ENCODE measurements at regions not wholly inside any gene's neighbourhood (a gene's known extent, or its start where the extent isn't known, plus 50 kb on each side); places are given as distances from the start of the nearest gene placed in this dataset.
"Not testable (repeated sequence)": the region's sequence is repeated elsewhere in the genome, so short reads cannot be mapped to it uniquely, and the experiment has no call there.

DNA sequence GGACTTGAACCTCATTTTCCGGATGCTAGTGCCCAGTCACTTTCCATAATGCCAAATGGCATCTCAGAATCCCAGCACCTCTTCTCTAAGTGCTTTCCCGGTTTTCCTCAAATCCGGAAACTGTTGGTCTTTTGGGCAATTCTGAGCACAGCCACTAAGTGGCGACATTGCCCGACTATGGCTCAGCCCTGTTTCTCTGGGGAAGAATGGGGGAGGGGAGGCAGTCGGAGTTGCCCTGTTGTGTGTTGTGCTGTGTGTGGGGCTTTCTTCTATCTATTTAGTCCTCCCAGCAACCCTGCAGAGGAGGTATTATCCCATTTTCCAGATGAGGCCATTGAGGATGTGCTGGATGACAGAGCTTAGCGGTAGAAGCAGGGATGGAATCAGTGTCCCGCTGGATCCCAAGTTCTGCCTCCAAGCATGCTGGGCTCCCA lies 175.0 kb downstream of the FCRL5 start:
- intact Hi-C loops (cut with micrococcal nuclease; ENCODE audit: unreplicated experiment), result loop anchor here (1.0 to 10.0 kb wide), 3 partner anchors 113 to 748 kb away; a partner anchor contains a TSS
- H3K27me3 ChIP-seq (replicated peaks; ENCODE audit: insufficient read depth, low read depth, low read length, poor library complexity), result peaks cover 44% of the 10 kb centered on the region
- peak; percentile 59 for DNase-seq (ENCODE audit: low spot score)
- H3K4me1 ChIP-seq (ENCODE audit: insufficient read depth, low read length, poor library complexity, severe bottlenecking); H3K27ac ChIP-seq (ENCODE audit: low read depth, low read length, poor library complexity, severe bottlenecking); H3K4me3 ChIP-seq (ENCODE audit: low read depth, low read length, poor library complexity, severe bottlenecking); POLR2A ChIA-PET (ENCODE audit: low non-redundant PET); BruUV-seq (replicated peaks); H3K9me3 ChIP-seq (ENCODE audit: low read depth, low read length, poor library complexity, severe bottlenecking); H3K36me3 ChIP-seq (ENCODE audit: insufficient read depth, low read length, poor library complexity, severe bottlenecking); CTCF ChIA-PET: not testable (repeated sequence)
- TF ChIP-seq, protein P1, sequence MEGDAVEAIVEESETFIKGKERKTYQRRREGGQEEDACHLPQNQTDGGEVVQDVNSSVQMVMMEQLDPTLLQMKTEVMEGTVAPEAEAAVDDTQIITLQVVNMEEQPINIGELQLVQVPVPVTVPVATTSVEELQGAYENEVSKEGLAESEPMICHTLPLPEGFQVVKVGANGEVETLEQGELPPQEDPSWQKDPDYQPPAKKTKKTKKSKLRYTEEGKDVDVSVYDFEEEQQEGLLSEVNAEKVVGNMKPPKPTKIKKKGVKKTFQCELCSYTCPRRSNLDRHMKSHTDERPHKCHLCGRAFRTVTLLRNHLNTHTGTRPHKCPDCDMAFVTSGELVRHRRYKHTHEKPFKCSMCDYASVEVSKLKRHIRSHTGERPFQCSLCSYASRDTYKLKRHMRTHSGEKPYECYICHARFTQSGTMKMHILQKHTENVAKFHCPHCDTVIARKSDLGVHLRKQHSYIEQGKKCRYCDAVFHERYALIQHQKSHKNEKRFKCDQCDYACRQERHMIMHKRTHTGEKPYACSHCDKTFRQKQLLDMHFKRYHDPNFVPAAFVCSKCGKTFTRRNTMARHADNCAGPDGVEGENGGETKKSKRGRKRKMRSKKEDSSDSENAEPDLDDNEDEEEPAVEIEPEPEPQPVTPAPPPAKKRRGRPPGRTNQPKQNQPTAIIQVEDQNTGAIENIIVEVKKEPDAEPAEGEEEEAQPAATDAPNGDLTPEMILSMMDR (conservative IDR thresholded peaks at IDR 0.05; ENCODE audit: low read depth, low read length), result peak; percentile 81

DNA sequence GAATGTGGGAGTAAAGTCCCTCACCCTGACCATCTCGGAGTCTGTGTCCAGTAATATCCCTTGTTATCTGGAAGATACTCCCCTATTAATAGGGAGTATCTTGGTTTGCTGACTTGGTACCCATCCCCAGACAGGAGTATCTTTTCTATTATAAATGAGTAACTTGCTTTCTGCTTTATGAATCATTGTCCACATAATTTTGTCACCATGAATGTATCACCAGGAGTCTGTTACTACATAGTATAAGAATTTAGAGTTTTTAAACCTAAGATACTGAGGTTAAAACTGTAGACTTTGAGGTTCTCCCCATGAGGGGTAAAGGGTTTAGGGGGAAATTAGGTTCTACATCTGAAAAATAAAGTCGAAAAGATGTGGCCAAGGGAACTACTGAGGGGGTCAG lies 175.6 kb downstream of the FCRL5 start:
- no peaks in the 10 kb centered on the region for H3K9me3 ChIP-seq (ENCODE audit: low read depth, low read length, poor library complexity, severe bottlenecking)
- no TSS peak for BruUV-seq (replicated peaks)
- H3K27ac ChIP-seq (ENCODE audit: low read depth, low read length, poor library complexity, severe bottlenecking), result no peak overlapping the region
- no peak overlapping the region for H3K4me3 ChIP-seq (ENCODE audit: low read depth, low read length, poor library complexity, severe bottlenecking)
- POLR2A ChIA-PET (ENCODE audit: low non-redundant PET), result no interaction called here
- DNase-seq (ENCODE audit: low spot score), result no peak
- peaks cover 38% of the 10 kb centered on the region for H3K27me3 ChIP-seq (replicated peaks; ENCODE audit: insufficient read depth, low read depth, low read length, poor library complexity)
- CTCF ChIA-PET, result no interaction called here
- no peaks in the 10 kb centered on the region for H3K4me1 ChIP-seq (ENCODE audit: insufficient read depth, low read length, poor library complexity, severe bottlenecking)
- TF ChIP-seq, protein P1 (conservative IDR thresholded peaks at IDR 0.05; ENCODE audit: low read depth, low read length), result no peak
- no peak for TF ChIP-seq EZH2 (IDR thresholded peaks at IDR 0.05; ENCODE audit: borderline replicate concordance, low read depth, low read length, poor library complexity, severe bottlenecking)
- H3K36me3 ChIP-seq (ENCODE audit: insufficient read depth, low read length, poor library complexity, severe bottlenecking), result no peaks in the 10 kb centered on the region
- intact Hi-C loops (cut with micrococcal nuclease; ENCODE audit: unreplicated experiment), result loop anchor here (1.0 to 10.0 kb wide), 3 partner anchors 114 to 748 kb away; a partner anchor contains a TSS

DNA sequence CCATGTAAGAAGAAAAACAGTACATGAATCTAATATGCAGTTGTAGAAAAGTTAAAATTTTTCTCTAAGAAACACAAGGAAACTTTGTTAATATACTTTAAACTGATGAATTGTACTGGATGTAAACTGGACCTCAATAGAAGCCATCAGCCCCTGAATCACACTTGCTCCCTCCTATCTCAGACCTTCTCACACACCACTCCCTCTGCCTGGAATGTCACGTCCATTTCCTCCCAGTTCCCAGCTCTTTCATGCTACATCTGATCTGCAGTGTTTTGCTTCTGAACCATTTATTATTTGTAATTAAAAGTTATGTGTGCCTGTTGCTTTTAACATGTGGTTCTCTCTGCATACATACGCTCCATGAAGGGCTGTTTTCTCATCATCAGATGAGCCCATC lies 180.0 kb downstream of the FCRL5 start:
- H3K27me3 ChIP-seq (replicated peaks; ENCODE audit: insufficient read depth, low read depth, low read length, poor library complexity); DNase-seq (ENCODE audit: low spot score); H3K4me3 ChIP-seq (ENCODE audit: low read depth, low read length, poor library complexity, severe bottlenecking); H3K4me1 ChIP-seq (ENCODE audit: insufficient read depth, low read length, poor library complexity, severe bottlenecking); H3K36me3 ChIP-seq (ENCODE audit: insufficient read depth, low read length, poor library complexity, severe bottlenecking); H3K9me3 ChIP-seq (ENCODE audit: low read depth, low read length, poor library complexity, severe bottlenecking); CTCF ChIA-PET; POLR2A ChIA-PET (ENCODE audit: low non-redundant PET); H3K27ac ChIP-seq (ENCODE audit: low read depth, low read length, poor library complexity, severe bottlenecking); BruUV-seq (replicated peaks): not testable (repeated sequence)
- intact Hi-C loops (cut with micrococcal nuclease; ENCODE audit: unreplicated experiment), result loop anchor here (10.0 kb wide), 1 partner anchor 752 kb away; a partner anchor contains a TSS

DNA sequence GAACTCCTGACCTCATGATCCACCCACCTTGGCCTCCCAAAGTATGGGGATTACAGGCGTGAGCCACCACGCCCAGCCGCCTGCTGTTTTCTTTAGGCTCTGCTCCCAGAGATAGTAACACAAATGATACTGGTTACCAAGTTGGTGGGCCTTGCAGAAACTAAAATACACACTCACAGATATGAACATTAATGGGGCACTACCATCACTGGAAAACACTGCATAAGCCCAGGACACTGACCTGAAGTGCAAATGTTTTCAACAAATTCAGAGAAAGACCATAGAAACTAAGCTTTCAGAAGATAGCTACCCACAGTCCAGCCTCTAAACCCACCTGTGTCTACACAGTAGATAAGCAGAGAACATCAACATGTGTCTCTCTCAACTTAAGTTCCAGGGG lies 180.5 kb downstream of the FCRL5 start:
- ChIA-PET POLR2A (ENCODE audit: low non-redundant PET) (no interaction called here), CTCF (no interaction called here)
- Histone ChIP-seq H3K4me1 (ENCODE audit: insufficient read depth, low read length, poor library complexity, severe bottlenecking) (no peaks in the 10 kb centered on the region), H3K36me3 (ENCODE audit: insufficient read depth, low read length, poor library complexity, severe bottlenecking) (no peaks in the 10 kb centered on the region), H3K4me3 (ENCODE audit: low read depth, low read length, poor library complexity, severe bottlenecking) (no peak overlapping the region), H3K9me3 (ENCODE audit: low read depth, low read length, poor library complexity, severe bottlenecking) (no peaks in the 10 kb centered on the region), H3K27me3 (replicated peaks; ENCODE audit: insufficient read depth, low read depth, low read length, poor library complexity) (peaks cover 6% of the 10 kb centered on the region), H3K27ac (ENCODE audit: low read depth, low read length, poor library complexity, severe bottlenecking) (no peak overlapping the region)
- intact Hi-C loops (cut with micrococcal nuclease; ENCODE audit: unreplicated experiment), result loop anchor here (10.0 kb wide), 1 partner anchor 753 kb away; a partner anchor contains a TSS
- DNase-seq (ENCODE audit: low spot score), result no peak
- BruUV-seq (replicated peaks), result no TSS peak
- TF ChIP-seq, protein P1 (conservative IDR thresholded peaks at IDR 0.05; ENCODE audit: low read depth, low read length), result no peak
- TF ChIP-seq EZH2 (IDR thresholded peaks at IDR 0.05; ENCODE audit: borderline replicate concordance, low read depth, low read length, poor library complexity, severe bottlenecking), result no peak
